ENCODE measurements at regions not wholly inside any gene's neighbourhood (a gene's known extent, or its start where the extent isn't known, plus 50 kb on each side); places are given as distances from the start of the nearest gene placed in this dataset.
"Not testable (repeated sequence)": the region's sequence is repeated elsewhere in the genome, so short reads cannot be mapped to it uniquely, and the experiment has no call there.

DNA sequence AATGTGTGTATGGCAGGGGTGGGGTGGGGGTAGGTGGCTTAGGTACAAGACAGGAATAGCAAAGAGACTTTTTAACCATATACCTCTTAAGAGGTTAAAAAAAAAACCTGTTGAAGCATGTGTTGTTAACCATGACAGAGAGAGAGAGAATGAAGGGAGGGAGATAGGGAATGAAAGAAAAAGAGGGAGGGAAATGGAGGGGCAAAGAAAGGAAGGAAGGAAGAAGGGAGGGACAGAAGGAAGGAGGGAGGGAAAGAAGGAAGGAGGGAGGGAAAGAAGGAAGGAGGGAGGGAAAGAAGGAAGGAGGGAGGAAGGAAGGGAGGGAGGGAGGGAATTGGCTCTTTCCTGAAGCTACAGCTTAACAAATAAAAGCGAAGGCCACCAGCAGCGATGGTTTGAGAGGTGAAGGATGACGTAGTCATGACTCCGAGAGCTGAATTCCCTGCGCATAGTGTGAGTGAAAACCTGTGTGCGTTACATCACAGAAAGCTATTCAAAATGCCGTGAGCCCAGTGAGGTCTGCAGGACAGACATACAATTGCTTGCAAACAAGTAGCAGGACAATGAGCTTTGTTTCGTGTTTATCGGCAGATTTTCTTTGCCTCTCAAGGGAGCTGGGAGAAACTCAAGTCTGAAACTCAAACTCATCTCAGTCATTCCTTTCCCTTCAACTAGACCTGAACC lies 88.6 kb upstream of the NEDD9 start:
- no peak for DNase-seq

DNA sequence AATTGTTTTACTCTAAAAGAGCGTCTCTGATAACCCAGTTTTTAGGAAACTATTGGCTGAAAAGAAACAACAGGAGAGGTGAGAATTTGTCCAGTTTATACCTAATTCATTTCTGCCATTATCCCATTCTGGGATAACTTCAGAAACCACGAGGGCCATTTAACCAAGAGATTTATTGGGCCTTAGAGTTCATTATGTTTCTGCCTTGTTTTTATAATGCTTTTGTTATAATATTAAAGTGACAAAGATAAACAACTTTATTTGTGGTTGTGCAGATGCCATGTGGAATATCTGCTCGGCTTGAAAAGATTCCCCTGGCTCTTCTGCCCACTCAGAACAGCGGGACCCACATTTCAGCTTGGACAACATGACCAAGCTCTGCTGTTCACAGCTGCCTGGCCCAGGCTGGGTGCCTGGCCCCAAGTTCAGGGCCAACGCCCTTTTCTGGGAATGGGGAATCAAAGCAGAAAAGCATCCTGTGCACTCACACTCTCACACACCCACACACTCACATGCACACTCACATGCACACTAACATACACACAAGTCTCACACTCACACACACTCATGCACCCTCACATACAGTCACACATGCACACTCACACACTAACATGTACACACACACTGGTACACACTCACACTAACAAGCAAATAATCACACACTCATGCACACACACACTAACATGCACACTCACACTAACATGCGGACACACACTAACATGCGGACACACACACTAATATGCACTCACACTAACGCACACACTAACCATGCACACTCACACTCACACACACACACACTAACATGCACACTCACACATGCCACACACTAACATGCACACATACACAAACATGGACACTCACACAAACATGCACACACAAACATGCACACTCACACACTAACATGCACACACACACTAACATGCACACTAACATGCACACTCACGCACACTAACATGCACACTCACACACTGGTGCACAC lies 86.7 kb upstream of the NEDD9 start:
- no peak for DNase-seq

DNA sequence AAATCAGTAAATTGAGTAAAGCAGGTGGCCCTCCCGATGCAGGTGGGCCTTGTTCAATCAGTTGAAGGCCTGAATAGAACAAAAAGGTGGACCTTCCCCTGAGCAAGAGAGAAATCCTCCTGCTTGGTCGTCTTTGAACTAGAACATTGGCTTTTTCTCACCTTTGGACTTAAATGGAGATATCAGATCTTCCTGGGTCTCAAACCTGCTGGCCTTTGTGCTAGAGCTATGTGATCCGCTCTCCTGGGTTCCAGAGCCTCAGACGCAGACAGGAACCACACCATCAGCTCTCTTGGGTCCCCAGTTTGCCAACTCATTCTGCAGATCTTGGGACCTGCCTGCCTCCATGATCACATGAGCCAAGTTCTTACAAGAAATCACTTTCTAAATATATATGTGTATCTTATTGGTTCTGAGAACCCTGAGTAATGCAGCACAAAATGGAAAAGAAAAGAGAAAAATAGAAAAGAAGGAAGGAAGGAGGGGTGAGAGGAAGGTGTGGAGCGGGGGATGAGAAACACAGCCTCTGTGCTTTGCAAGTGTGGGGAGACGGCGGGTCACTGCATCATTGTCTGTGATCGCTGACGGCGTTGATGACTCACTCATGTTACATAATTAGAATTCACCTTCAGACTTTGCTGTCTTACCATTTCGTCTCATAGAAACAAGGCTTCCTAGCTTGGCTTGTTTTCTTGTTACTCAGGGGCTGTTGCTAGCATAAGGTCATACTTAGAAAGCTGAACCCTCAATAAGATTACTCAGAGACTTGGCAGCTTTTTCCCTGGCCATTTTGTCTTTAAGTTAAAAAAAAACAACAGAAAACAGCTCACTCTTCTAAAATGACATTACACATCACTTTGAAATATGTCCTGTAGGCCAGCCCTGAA lies 85.7 kb upstream of the NEDD9 start:
- DNase-seq = peak; percentile 59 to 73

DNA sequence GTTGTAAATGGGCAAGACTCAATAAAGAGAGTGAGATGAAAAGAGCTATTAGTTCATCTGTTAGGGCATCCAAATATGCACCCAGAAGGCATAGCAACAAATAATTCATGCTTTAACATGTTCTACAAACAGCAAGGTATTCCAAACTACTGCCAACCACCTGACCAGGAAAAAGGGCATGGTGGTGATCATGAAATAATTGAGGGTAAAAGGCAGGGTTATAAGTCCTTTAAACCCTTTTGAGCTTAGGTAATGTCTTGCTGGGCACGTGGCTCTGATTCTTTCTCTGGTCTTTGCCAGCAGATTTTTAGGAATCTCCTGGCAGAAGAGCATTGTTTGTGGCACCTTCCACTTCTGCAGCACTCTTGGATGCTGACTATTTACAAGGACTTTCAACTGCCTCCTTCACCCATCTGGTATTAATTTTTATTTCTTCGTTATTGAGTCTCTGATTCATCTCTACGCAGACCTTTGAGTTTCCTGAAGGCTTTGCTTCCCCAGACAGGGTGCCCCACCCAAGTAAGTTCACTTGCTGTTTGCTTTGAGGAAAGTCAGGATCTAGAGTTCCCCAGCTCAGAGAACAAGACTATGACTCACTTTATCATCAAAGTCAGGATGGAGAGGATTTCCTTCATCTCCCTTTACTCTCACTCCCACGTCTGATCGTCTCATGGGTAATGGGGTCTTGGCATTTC lies 83.4 kb upstream of the NEDD9 start:
- no peak for DNase-seq

DNA sequence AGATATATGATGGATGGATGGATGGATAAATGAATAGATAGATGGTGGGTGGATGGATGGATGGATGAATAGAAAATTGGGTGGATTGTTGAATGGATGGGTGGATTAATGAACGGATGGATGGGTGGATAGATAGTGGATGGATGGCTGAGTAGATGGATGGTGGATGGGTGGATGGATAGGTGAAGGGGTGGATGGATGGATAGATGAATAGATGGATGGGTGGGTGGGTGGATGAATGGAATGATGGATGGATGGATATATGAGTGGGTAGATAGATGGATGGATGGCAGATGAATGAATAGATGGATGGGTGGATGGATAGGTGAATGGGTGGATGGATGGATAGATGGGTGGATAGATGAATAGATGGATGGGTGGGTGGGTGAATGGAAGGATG lies 80.7 kb upstream of the NEDD9 start:
- no peak for DNase-seq

DNA sequence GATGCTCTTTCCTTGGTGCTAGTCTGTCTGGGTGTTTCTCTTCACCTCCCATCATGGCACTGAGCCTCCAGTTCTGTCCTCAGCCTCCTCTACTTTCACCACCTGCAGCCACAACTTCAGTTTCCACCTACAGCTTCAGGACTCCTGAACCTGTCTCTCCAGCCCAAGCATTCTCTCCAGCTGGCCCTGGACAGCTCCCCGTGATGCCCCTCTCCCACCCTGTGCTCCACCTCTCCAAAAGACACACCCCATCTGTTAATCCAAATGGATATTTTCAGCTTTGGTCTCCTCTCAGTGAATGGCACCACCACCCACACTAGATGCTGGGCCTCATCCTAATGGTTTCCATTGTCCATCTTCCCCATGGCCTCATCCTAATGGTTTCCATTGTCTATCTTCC lies 79.5 kb upstream of the NEDD9 start:
- DNase-seq = no peak

DNA sequence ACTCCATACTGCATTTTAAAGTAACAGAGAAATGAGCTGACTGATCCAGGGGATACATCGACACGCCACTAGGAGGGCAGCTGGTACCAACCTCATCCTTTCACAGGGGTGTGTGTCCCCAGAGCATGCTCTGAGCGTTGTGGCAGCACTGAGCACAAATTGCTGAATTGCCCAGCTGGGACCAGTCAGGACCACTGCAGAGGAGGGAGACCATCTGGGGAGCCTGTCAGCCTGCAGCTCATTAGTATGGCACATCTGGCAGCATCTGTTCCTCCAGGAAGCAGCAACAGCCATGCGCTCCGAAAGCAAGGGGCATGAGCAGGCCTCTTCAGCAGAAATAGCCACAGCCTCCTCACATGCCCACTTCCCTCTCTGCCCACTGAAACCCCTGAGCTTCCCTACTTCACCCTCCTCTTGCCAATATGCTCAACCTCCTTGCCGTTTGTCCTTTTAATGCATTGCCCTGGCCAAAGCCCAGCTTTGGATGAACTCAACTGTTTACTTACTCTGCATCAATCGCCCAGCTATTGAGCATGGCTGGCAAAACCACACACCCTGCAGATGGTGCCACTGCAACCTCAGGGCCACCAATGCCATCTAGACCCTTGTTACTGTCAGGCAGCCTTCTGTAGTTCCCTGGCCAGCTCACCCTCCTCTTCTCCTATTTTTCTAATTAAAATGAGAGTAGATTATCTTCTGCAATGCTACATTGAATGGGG lies 77.6 kb upstream of the NEDD9 start:
- DNase-seq = peak; percentile 26 to 33

DNA sequence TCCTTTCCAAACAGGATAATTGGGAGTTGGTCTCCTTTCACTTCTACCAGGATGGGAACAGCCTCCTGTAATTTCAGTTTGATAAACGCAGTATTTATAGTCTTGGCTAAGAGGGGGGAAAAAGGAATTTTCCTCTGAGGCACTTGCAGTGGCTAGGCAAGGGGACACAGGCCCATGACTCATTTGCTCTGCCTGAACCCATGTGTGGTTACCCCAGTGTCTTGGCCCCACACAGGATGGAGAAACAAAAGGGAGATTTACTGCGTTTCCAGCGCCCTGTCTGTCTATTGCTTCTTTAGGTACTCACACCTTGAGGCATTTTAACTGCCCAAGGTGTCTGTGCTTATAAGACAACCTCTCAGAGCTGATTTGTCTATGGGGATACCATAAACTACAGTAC lies 74.8 kb upstream of the NEDD9 start:
- no peak for DNase-seq

DNA sequence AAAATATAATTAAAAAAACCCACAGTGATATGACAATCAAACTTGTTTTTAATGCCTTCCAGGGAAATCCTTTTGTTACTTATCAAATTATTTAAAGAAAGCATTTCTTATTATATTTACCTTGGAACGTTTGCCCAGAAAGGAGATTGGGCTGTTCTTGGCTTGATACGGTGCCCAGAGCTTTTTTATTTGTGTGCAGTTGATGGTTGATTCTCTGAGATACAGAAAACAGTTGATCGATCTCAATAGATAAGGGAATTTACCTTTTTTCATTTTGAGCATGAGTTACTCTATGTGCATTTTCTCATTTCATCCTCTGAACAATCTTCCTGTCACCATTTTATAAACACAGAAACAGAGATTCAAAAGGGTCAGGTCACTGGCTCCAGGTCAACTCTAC lies 72.5 kb upstream of the NEDD9 start:
- no peak for DNase-seq

DNA sequence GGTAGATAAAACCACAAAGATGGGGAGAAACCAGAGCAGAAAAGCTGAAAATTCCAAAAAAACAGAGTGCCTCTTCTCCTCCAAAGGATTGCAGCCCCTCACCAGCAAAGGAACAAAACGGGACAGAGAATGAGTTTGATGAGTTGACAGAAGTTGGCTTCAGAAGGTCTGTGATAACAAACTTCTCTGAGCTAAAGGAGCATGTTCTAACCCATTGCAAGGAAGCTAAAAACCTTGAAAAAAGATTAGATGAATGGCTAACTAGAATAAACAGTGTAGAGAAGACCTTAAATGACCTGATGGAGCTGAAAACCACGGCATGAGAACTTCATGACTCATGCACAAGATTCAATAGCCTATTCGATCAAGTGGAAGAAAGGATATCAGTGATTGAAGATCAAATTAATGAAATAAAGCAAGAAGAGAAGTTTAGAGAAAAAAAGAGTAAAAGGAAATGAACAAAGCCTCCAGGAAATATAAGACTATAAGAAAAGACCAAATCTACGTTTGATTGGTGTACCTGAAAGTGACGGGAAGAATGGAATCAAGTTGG lies 67.5 kb upstream of the NEDD9 start:
- DNase-seq = not testable (repeated sequence)

DNA sequence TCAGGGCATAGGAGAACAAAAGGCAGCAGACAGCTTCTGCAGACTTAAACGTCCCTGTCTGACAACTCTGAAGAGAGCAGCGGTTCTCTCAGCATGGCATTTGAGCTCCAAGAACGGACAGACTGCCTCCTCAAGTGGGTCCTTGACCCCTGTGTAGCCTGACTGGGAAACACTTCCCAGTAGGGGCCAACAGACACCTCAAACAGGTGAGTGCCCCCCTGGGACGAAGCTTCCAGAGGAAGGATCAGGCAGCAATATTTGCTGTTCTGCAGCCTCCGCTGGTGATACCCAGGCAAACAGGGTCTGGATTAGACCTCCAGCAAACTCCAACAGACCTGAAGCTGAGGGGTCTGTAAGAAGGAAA lies 66.9 kb upstream of the NEDD9 start:
- DNase-seq = not testable (repeated sequence)

DNA sequence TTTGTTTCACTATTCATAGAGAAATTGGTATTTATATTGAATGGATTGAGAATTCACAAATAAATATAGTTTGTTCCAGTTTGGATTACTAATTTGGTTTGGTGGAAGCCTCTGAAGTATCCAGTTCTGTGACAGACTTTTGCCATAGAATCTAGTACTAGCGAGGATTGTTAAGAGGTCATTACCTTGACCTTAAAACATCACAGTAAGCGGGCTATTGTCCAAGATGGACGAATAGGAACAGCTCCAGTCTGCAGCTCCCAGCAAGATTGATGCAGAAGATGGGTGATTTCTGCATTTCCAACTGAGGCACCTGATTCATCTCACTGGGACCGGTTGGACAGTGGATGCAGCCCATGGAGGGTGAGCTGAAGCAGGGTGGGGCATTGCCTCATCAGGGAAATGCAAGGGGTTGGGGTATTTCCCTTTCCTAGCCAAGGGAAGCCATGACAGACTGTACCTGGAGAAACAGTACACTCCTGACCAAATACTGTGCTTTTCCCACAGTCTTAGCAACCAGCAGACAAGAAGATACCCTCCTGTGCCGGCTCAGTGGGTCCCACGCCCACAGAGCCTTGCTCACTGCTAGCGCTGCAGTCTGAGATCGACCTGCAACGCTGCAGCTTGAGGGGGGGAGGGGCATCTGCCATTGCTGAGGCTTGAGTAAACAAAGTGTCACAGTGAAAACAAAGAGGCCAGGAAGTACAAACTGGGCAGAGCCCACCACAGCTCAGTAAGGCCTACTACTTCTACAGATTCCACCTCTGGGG lies 66.4 kb upstream of the NEDD9 start:
- no peak for DNase-seq

DNA sequence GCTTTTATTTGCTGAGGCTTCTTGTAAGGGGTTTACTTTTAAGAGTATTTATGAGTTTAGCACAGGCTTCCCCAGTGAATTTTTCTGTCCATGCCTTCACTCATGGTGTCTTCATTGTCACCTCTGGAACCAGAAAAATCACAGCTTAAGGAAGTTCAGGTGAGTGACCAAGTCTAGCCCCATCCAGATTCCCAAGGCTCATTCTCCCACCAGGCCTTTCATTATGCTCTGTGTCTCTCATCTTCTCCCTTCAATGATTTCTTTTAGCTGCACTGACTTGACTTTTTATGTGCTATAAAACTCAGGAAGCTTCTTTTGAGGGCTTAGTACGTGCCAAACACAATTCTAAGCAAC lies 64.9 kb upstream of the NEDD9 start:
- no peak for DNase-seq

DNA sequence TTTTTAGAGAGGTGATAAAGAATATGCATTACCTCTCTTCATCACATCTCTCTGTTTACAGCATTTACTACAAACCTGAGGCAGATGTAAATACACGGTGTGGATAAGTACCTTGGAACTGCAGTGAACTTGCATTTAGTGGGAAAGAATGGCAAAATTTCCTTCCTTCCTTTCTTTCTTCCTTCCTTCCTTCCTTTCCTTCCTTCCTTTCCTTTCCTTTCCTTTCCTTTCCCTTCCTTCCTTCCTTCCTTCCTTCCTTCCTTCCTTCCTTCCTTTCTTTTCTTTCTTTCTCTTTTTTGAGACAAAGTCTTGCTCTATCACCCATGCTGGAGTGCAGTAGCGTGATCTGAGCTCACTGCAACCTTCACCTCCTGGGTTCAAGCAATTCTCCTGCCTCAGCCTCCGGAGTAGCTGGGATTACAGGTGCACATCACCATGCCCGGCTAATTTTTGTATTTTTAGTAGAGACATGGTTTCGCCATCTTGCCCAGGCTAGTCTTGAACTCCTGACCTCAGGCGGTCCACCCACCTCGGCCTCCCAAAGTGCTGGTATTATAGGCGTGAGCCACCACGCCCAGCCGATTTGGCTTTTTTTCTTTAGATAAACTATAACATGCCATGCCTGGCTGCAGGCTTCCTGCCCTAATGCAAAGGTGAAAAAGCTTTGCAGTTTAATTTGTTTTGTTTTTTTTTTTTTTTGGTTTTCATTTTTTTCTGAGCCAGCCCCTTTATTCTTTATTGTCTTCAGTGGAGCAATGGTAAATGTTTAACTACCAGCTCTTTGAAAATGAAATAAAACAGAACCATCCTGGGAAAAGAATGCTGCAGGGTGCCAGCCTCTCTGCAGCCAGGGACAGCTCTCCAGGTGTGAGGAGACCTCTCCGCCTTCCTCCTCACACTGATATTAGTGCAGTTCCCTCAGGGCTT lies 64.2 kb upstream of the NEDD9 start:
- no peak for DNase-seq

DNA sequence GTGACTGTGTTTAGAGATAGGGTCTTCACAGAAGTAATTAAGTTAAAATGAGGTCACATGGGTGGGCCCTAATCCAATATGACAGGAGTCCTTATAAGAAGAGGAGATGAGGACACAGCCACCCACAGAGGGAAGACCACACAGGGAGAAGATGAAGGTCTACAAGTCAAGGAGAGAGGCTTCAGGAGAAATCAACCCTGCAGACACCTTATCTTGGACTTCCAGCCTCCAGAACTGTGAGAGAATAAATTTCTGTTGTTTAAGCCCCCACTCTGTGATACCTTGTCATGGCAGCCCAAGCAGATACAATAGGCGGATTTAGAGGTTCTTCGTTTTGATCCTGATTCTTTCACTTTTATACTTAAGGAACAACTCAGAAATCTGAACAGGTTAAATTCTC lies 63.5 kb upstream of the NEDD9 start:
- DNase-seq = no peak

DNA sequence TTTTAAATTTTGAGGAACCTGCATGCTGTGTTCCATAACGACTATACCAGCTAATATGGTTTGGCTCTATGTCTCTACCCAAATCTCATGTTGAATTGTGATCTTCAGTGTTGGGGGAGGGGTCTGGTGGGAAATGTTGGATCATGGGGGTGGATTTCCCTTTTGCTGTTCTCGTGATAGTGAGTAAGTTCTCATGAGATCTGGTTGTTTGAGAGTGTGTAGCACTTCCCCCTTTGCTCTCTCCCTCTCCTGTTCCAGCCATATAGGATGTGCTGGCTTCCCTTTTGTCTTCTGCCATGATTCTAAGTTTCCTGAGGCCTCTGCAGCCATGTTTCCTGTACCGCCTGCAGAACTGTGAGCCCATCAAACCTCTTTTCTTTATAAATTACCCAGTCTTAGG lies 61.8 kb upstream of the NEDD9 start:
- DNase-seq = peak; percentile 55 to 61

DNA sequence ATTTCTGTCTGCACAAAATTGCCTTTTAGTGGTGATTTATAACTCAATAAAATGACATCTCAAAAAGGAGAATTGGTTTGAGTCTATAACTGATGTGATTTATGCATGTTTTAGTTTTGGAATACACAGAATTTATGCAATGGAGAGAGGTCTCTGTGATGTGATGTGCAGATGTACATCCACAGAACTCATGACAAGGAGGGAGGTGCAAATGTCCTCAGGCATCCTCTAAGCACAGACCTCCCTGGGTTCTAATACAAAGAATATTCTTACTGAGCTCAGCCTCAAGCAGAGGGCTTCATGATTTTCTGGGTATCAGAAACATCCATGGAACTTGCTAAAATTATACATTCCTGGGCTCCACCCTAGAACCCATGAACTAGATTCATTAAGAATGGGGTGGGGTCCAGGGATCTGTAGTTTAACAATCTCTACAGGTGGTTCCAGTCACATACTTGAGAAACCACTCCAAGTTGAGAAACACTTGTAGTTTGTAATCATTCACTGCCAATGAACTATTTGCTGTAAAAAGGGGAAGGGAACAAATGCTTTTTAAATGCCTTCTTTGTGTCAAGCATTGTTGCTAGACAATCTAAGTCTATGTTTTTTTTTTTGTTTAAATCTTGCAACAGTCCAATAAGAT lies 60.2 kb upstream of the NEDD9 start:
- no peak for DNase-seq

DNA sequence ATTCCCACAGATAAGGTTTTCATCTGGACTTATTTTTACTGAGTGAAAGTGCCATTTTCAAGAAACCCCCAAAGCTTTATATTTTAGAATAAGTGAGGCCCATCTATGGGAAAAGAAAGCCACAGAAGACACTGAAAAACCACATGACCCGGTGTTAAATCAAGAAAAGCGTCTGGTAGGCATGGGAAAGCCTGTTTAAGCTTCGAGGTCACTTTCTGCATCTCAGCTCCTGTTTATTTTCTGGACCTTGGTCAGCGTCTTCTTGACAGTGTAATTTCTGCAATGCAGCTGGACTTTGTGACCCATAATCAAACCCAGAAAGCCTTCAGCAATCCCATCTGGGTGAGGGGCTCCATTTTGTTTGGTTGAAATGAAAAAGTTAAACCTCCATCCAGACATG lies 59.6 kb upstream of the NEDD9 start:
- no peak for DNase-seq

DNA sequence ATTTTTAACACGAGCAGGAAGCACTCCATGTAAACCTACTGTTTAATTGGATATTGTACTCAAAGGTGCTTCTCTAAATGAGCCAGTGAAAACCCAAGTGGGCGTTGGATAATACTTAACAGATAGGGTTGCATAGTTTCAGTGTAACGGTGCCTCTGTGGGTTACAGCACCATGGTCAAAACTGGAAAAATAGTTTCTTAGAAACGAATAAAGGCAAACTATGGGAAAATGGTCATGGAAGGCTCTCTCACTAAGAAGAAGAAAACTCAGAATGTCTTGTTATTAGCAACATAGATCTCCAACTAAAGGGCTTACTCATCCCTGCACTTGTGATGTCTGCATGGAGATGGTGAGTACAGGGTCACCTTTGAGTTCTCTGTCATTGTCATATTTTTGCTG lies 59.1 kb upstream of the NEDD9 start:
- no peak for DNase-seq

All from Kasumi-1 (cell line).